Endothelial cell of umbilical vein (primary cell): ENCODE measurements at regions not wholly inside any gene's neighbourhood (a gene's known extent, or its start where the extent isn't known, plus 50 kb on each side); places are given as distances from the start of the nearest gene placed in this dataset.

Experiments used
- BruUV-seq: library from RNA; stranded (reverse); fragments of 400-500 nt; replicated peaks from 2 replicates; lab custom pipeline; 2021; lab: Mats Ljungman, UMichigan
- CTCF ChIA-PET: fragments of 300-600, 350-600 bp; sonication (Branson Sonifier 250); formaldehyde crosslinking; loops from one replicate; lab custom pipeline; 2021; ENCODE audit warnings: antibody characterized with exemption, inconsistent platforms; lab: Charles Lee
- POLR2A ChIA-PET: fragments of 300-600, 350-600 bp; sonication (Branson Sonifier 250); formaldehyde crosslinking; loops from one replicate; lab custom pipeline; 2021; ENCODE audit warnings: antibody characterized with exemption, inconsistent platforms; lab: Charles Lee
- DNase-seq: peaks from one replicate; pipeline ENCODE4 v3.0.0-alpha.2; 2011; ENCODE audit warnings: low read depth, low spot score
- FAIRE-seq: peaks from 2 replicates; lab custom pipeline; 2011; peaks lifted over from hg19 to GRCh38; lab: Jason Lieb, UNC
- H2AFZ ChIP-seq: 2 replicates; pipeline ENCODE4 v1.6.0; 2012; ENCODE audit warnings: low read depth, low read length, control low read depth, inconsistent platforms
- H3K27ac ChIP-seq: 2 replicates; pipeline ENCODE4 v1.5.1; 2011; ENCODE audit warnings: low read depth, mild to moderate bottlenecking, control low read depth, low read length, moderate library complexity; ENCODE audit not compliant: insufficient read depth
- H3K27me3 ChIP-seq, 2 experiments: 2 replicates each; pipeline versions ENCODE4 v1.6.0 to v1.6.1; 2011; ENCODE audit warnings: low read length in 2 of 2, mixed read lengths in 1 of 2; ENCODE audit not compliant: control insufficient read depth in 2 of 2, insufficient read depth in 2 of 2
- H3K36me3 ChIP-seq, 2 experiments: 2 replicates in 1 of 2; 3 replicates in 1 of 2; pipeline ENCODE4 v1.5.1; 2011; ENCODE audit warnings: low read length in 2 of 2, mild to moderate bottlenecking in 1 of 2, moderate library complexity in 1 of 2; ENCODE audit not compliant: control insufficient read depth in 2 of 2, insufficient read depth in 2 of 2; ENCODE audit errors: extremely low read depth in 1 of 2
- H3K4me1 ChIP-seq: 3 replicates; pipeline ENCODE4 v1.5.1; 2011; ENCODE audit warnings: mild to moderate bottlenecking, low read length; ENCODE audit not compliant: control insufficient read depth, insufficient read depth; ENCODE audit errors: extremely low read depth
- H3K4me2 ChIP-seq: 2 replicates; pipeline ENCODE4 v1.6.1; 2011; ENCODE audit warnings: low read length, control low read depth, mixed read lengths; ENCODE audit not compliant: insufficient read depth
- H3K4me3 ChIP-seq, 3 experiments: fragments of 200-600 bp in 1 of 3; sonication (generic), shearing (Covaris generic) in 1 of 3; replicated peaks in 1 of 3; 2 replicates each; pipeline ENCODE4 v1.5.1; 2011 to 2016; ENCODE audit warnings: control low read depth in 3 of 3, low read length in 3 of 3, mild to moderate bottlenecking in 2 of 3, inconsistent platforms in 1 of 3, low read depth in 1 of 3, moderate library complexity in 1 of 3; ENCODE audit not compliant: insufficient read depth in 1 of 3
- H3K79me2 ChIP-seq: 2 replicates; pipeline ENCODE4 v1.6.0; 2012; ENCODE audit warnings: low read length, inconsistent platforms; ENCODE audit not compliant: control insufficient read depth, insufficient read depth
- H3K9ac ChIP-seq: replicated peaks from 2 replicates; pipeline ENCODE3; 2011; ENCODE audit warnings: low read length, control low read depth; ENCODE audit not compliant: insufficient read depth; ENCODE audit errors: extremely low read depth
- H3K9me1 ChIP-seq: replicated peaks from 3 replicates; pipeline ENCODE4 v1.6.0; 2011; ENCODE audit warnings: mild to moderate bottlenecking, low read length; ENCODE audit not compliant: control insufficient read depth, insufficient read depth; ENCODE audit errors: extremely low read depth
- H3K9me3 ChIP-seq: replicated peaks from 2 replicates; pipeline ENCODE4 v1.5.1; 2012; ENCODE audit warnings: low read length, inconsistent platforms; ENCODE audit not compliant: control insufficient read depth, insufficient read depth
- H4K20me1 ChIP-seq: replicated peaks from 2 replicates; pipeline ENCODE3; 2011; ENCODE audit warnings: mild to moderate bottlenecking, low read length; ENCODE audit not compliant: control insufficient read depth, insufficient read depth; ENCODE audit errors: extremely low read depth
- EZH2 ChIP-seq: IDR thresholded peaks from 2 replicates; pipeline ENCODE4 v1.6.1; 2012; ENCODE audit warnings: borderline replicate concordance, low read depth, mild to moderate bottlenecking, moderate library complexity, low read length, inconsistent platforms; ENCODE audit not compliant: severe bottlenecking
- FOS ChIP-seq: IDR thresholded peaks from 2 replicates; pipeline ENCODE4 v1.6.1; 2011; ENCODE audit warnings: mild to moderate bottlenecking, low read length, moderate library complexity, borderline replicate concordance; ENCODE audit not compliant: insufficient read depth
- GATA2 ChIP-seq: IDR thresholded peaks from 2 replicates; pipeline ENCODE4 v1.7.0; 2011; ENCODE audit warnings: low read depth, mild to moderate bottlenecking, moderate library complexity, mixed read lengths, low read length; ENCODE audit not compliant: insufficient read length, insufficient read depth
- JUN ChIP-seq: IDR thresholded peaks from 2 replicates; pipeline ENCODE4 v1.6.1; 2011; ENCODE audit warnings: borderline replicate concordance, low read depth; ENCODE audit not compliant: insufficient read length, insufficient read depth
- MYC ChIP-seq: IDR thresholded peaks from one replicate; pipeline ENCODE4 v1.6.1; 2011; ENCODE audit warnings: mild to moderate bottlenecking, low read depth, low read length
- POLR2A ChIP-seq: IDR thresholded peaks from 2 replicates; pipeline ENCODE4 v1.6.1; 2012; ENCODE audit warnings: low read depth, mild to moderate bottlenecking, control low read depth, low read length
- POLR2AphosphoS5 ChIP-seq: IDR thresholded peaks from 2 replicates; pipeline ENCODE4 v1.6.1; 2012; ENCODE audit warnings: low read depth, mild to moderate bottlenecking, control low read depth, low read length, moderate library complexity; ENCODE audit not compliant: insufficient read depth
- dilution Hi-C: fragments of 300-500 bp; cut with MboI; formaldehyde crosslinking; loops from one replicate; pipeline ENCODE4 v1.15.0; 2019; ENCODE audit warnings: low sequenced_read_pairs; ENCODE audit not compliant: extremely low pct_ligation_motif_present
- intact Hi-C: fragments of 100-400 bp; cut with micrococcal nuclease; formaldehyde crosslinking; loops from one replicate; pipeline ENCODE4 v1.10.0; 2022
- TF ChIP-seq, protein P1 (sequence below), 2 donors: IDR thresholded peaks; 1 replicate in 1 of 2; 2 replicates in 1 of 2; pipeline ENCODE4 v1.5.1; 2011; ENCODE audit warnings: low read length in 2 of 2, mild to moderate bottlenecking in 2 of 2, moderate library complexity in 2 of 2, control low read depth in 1 of 2, inconsistent platforms in 1 of 2, low read depth in 1 of 2; ENCODE audit not compliant: insufficient read depth in 1 of 2; ENCODE audit errors: extremely low read depth in 1 of 2
- TF ChIP-seq, protein P2 (sequence below): IDR thresholded peaks from 2 replicates; pipeline ENCODE4 v1.6.1; 2011; ENCODE audit not compliant: insufficient read depth, insufficient read length

DNA sequence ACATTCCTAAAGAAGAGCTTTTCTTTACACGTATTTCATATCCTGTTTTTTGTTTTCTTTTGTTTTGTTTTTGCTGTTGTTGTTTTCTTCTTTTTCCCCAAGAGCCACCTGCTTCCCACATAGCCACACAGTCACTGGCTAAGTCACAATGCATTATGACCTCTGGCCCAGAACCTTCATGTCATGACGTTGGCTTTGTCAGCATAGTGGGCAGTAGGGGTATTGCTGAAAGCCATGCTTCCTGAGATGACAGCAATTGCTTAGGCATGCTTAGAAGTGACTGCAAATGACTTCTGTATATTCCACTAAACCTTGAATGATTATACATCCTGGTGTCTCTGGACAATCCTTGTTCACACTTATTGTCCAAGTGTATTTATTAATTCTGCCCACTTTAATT is 375.8 kb downstream of the TAF11L14 start:
- Histone ChIP-seq H3K27ac (no peak overlapping the region), H3K4me2 (no peak overlapping the region), H3K79me2 (no peaks in the 10 kb centered on the region), H3K4me3 (no peak overlapping the region), H3K9me1 (no peaks in the 10 kb centered on the region), H3K9ac (no peak overlapping the region), H4K20me1 (no peaks in the 10 kb centered on the region), H3K9me3 (no peaks in the 10 kb centered on the region), H3K4me1 (no peaks in the 10 kb centered on the region), H2AFZ (no peak overlapping the region), H3K36me3 (no peaks in the 10 kb centered on the region), H3K27me3 (no peaks in the 10 kb centered on the region)
- ChIA-PET CTCF (no interaction called here), POLR2A (no interaction called here)
- dilution Hi-C loops (no loop called here), intact Hi-C loops (no loop called here)
- FAIRE-seq (no peak), DNase-seq (no peak)
- TF ChIP-seq EZH2 (no peak), MYC (no peak), JUN (no peak), GATA2 (no peak), POLR2A (no peak), POLR2AphosphoS5 (no peak), FOS (no peak)
- TF ChIP-seq, protein P1, sequence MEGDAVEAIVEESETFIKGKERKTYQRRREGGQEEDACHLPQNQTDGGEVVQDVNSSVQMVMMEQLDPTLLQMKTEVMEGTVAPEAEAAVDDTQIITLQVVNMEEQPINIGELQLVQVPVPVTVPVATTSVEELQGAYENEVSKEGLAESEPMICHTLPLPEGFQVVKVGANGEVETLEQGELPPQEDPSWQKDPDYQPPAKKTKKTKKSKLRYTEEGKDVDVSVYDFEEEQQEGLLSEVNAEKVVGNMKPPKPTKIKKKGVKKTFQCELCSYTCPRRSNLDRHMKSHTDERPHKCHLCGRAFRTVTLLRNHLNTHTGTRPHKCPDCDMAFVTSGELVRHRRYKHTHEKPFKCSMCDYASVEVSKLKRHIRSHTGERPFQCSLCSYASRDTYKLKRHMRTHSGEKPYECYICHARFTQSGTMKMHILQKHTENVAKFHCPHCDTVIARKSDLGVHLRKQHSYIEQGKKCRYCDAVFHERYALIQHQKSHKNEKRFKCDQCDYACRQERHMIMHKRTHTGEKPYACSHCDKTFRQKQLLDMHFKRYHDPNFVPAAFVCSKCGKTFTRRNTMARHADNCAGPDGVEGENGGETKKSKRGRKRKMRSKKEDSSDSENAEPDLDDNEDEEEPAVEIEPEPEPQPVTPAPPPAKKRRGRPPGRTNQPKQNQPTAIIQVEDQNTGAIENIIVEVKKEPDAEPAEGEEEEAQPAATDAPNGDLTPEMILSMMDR (IDR thresholded peaks at IDR 0.05; ENCODE audit: extremely low read depth in 1 of 2, insufficient read depth in 1 of 2, low read depth in 1 of 2, low read length in 2 of 2) = no peak
- TF ChIP-seq, protein P2, sequence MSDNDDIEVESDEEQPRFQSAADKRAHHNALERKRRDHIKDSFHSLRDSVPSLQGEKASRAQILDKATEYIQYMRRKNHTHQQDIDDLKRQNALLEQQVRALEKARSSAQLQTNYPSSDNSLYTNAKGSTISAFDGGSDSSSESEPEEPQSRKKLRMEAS = no peak
- BruUV-seq = no TSS peak
